NCI-H526 treated with DMSO at 0.1 percent for 48 hours (cell line): ENCODE measurements at regions not wholly inside any gene's neighbourhood (a gene's known extent, or its start where the extent isn't known, plus 50 kb on each side); places are given as distances from the start of the nearest gene placed in this dataset.

ENCODE experiments used
- DNase-seq: peaks from one replicate; lab custom pipeline; 2025; lab: John Stamatoyannopoulos, UW

DNA sequence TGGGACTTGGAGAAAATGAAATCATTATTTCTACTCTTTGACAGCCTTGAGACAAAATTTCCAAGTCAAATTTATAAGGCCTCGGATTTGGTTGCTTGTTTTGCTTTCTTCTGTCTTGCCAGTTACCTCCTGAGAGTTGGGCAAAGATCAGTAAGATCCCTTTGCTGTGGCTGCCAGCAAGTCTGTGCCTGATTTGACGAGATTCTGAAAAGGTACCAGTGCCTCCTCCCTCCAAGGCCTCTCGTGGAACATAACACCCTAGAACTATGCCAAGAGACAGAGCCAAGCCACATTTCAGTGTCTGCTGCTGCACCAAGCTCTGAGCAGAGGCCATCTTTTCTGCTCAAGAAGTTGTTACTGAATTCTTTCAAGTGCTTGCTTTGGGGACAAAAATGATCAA lies 61.0 kb downstream of the GTPBP8 start:
- DNase-seq = no peak

- DNase-seq = no peak
Measured at GRCh38 chr3:113053169-113053568, 62.4 kb downstream of the GTPBP8 start.

- no peak for DNase-seq
Measured at GRCh38 chr3:113054552-113054951, 63.8 kb downstream of the GTPBP8 start.

DNA sequence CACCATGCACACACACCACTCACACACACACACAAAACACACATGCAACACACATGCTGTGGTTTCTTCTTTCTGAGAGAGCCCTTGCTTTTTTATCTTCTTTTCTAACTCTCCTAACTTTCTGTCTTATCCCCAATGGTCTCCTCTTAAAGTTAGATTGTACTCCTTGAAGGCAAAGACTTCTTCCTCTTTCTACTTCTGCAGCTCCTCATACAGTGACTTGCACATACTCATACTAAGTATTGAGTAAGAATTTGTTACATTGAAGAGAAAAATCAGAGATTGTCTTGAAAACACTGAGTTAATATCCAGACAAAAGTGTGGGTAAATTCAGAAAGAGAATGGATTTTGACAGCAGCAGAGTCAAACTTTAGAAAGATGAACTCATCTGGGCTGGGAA lies 64.4 kb downstream of the GTPBP8 start:
- no peak for DNase-seq

DNA sequence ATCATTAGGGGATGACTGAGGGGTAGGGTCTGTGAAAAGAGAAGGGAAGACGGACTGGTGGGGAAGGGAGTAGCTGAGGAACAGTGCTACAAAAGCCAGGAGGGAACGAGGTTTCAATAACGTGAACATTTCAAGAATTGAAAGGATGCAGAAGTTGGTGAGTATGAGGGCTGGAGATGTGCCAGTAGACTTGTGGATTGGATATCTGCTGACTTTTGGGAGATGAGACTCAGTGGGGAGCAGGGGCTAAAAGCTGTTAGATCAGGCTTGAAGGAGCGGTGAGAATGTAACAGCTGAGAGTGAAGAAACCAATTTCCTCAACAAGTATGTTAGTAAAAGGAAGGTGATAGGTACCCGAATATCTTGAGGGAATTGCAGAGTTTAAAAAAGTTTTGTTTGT lies 65.2 kb downstream of the GTPBP8 start:
- DNase-seq = no peak

DNA sequence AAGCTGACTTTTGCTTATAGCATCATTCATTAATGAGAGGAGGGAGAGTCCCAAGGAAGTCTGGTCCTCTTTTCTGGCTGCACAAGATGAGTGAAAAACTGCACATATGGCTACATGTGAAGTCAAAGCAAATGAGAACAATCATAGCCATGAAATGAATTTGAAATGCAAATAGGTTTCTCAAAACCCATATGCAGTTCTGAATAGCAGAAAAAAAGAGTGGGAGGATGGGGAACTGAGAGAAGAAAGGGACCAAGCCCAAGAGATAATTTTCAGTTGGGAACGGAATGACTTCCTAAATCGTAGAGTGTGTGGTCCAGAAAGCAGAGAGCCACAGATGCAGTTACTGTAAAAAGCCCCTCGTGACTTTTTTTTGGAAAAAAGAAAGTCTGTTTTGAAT lies 66.3 kb downstream of the GTPBP8 start:
- peak; percentile 26 for DNase-seq

DNA sequence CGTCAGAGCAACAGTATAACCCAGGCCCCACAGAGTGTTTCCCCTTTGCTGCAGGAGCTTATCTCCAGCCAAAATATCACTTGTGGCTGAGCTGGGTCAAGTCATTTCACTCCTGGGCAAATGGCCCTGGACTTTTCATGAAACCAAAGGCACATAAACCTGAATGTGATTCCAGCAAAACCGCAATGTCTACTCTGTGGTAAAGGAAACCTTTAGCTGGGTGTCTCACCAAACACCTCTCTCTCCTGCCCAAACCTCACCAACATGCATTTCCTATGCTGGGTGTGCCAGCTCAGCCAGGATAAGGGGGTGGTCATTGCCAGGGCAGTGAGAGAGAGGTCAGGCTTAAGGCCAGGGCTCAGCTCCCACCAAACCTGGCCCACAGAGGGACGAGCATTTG lies 67.4 kb downstream of the GTPBP8 start:
- no peak for DNase-seq

- DNase-seq = no peak
Measured at GRCh38 chr3:113062705-113063104, 71.9 kb downstream of the GTPBP8 start.

DNA sequence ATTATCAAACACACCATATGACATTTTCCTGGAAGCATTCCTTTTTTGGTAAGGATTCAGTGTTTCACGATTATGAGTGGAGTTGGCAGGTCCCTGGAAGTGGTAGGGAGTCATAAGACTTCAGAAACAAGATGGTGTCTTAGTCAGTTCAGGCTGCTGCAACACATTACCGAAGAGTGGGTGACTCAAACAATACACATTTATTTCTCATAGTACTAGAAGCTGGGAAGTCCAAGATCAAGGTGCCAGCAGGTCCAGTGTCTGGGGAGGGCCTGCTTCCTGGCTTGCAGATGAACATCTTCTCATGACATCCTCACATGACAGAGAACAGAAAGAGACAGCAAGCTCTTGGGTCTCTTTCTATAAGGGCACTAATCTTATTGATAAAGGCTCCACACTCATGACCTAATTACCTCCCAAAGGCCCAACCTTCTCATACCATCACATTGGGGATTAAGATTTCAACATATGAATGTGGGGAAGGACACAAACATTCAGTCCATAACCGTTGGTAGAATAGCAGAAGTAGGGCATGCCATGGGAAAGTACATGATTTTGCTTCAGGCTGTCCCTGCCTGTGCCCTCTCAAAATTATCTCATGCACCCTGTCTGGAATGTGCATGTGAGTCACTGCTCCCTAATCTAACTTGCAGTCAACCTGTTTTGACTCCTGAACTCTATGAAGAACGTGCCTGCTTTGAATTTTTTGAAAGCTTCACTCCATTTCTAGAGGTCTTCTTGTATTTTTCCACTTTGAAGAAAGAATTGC lies 72.5 kb downstream of the GTPBP8 start:
- DNase-seq = no peak

- DNase-seq = no peak
Measured at GRCh38 chr3:113064183-113064582, 73.4 kb downstream of the GTPBP8 start.

- DNase-seq = no peak
Measured at GRCh38 chr3:113065336-113065735, 74.6 kb downstream of the GTPBP8 start.

- DNase-seq = no peak
Measured at GRCh38 chr3:113070072-113070640, 79.4 kb downstream of the GTPBP8 start.

GRCh38 chr3:113070681-113071113 lies 79.9 kb downstream of the GTPBP8 start:
- DNase-seq = no peak

GRCh38 chr3:113075588-113075987 lies 84.8 kb downstream of the GTPBP8 start:
- DNase-seq = no peak

- DNase-seq = peak; percentile 15
Measured at GRCh38 chr3:113079218-113079961, 88.6 kb downstream of the GTPBP8 start.

- DNase-seq = no peak
Measured at GRCh38 chr3:113084777-113085176, 94.0 kb downstream of the GTPBP8 start.

- no peak for DNase-seq
Measured at GRCh38 chr3:113086560-113087461, 96.0 kb downstream of the GTPBP8 start.

GRCh38 chr3:113088616-113089015 lies 97.8 kb downstream of the GTPBP8 start:
- DNase-seq = no peak

DNA sequence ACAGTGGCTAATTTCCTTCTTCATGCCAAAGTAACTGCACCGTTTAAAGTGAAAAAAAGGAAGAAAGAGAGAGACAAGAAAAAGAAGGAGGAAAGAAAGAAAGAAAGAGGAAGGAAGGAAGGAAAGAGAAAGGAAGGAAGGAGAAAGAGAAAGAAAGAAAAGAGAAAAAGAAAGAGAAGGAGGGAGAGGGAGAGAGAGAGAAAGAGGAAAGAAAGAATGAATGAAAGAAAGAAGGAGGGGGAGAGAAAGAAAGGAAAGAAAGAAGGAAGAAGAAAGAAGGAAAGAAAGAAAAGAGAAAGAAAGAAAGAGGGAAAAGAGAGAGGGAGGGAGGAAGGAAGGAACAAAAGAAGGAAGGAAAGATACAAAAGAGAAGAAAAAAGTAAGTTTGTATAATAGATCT lies 100.6 kb downstream of the GTPBP8 start:
- DNase-seq = no peak

GRCh38 chr3:113092746-113093145 lies 102.0 kb downstream of the GTPBP8 start:
- no peak for DNase-seq

DNA sequence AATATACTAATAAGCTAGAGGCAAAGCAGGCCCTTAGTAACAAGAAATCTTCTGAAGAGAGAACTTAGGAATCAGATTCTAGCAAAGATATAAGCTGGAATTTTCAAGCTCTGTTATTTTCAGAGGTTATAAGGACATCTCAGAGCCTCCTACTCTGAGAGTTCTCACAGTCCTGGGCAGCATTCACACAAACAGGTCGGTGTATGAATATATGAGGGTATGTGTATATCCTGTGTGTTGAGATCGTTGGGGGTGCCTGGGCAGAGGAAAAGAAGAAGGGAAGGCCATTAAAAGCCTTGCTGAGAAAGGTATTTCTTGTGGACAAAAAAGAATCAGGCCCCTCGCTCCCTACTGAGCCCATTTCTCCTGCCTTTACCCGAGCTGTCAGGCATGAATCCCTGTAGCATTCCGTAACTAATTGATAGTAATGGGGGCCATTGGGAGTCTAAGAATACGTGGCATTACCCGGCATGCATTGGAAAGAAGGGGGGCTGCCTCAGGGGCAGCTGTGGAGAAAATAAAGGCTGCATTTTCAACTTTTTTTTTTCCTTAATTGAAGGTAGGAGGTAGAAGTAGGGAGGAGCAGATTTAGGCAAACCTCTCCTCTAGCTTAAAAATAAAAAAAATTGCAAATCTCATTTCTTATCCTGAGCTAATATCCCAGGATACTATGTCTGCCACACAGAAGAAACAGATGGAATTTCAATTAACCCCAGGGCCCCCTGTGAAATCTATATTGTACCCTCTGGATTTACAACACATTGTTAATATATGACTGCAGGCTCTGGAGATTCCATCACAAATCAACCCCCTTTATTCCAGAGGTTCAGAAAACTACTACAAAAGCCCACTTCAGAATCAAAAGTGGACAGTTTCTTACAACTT lies 103.8 kb downstream of the GTPBP8 start:
- DNase-seq = no peak
